H9 (cell line): ENCODE measurements at regions not wholly inside any gene's neighbourhood (a gene's known extent, or its start where the extent isn't known, plus 50 kb on each side); places are given as distances from the start of the nearest gene placed in this dataset.

Experiments
- DNase-seq: peaks from one replicate; pipeline ENCODE4 v3.0.0-alpha.2; 2017
- H2AFZ ChIP-seq: one replicate; pipeline ENCODE4 v1.6.1; 2013; ENCODE audit warnings: mild to moderate bottlenecking, low read length, control low read depth, moderate library complexity
- H2AK5ac ChIP-seq: 2 replicates; pipeline ENCODE4 v1.6.1; 2013; ENCODE audit warnings: low read length, control low read depth, mixed read lengths; ENCODE audit not compliant: insufficient read length
- H2BK120ac ChIP-seq: one replicate; pipeline ENCODE4 v1.6.1; 2013; ENCODE audit warnings: low read depth, mild to moderate bottlenecking, low read length, control low read depth, inconsistent platforms; ENCODE audit not compliant: poor library complexity, severe bottlenecking
- H2BK12ac ChIP-seq: 2 replicates; pipeline ENCODE4 v1.6.1; 2013; ENCODE audit warnings: low read length, control low read depth, mixed read lengths, low read depth; ENCODE audit not compliant: insufficient read length
- H2BK15ac ChIP-seq: 2 replicates; pipeline ENCODE4 v1.6.1; 2013; ENCODE audit warnings: low read depth, low read length, control low read depth
- H2BK20ac ChIP-seq: one replicate; pipeline ENCODE4 v1.6.1; 2013; ENCODE audit warnings: low read depth, mild to moderate bottlenecking, low read length, control low read depth, inconsistent platforms; ENCODE audit not compliant: poor library complexity, severe bottlenecking
- H2BK5ac ChIP-seq: 2 replicates; pipeline ENCODE4 v1.6.1; 2013; ENCODE audit warnings: low read length, control low read depth, mixed read lengths; ENCODE audit not compliant: insufficient read length
- H3K14ac ChIP-seq: 2 replicates; pipeline ENCODE4 v1.6.1; 2013; ENCODE audit warnings: low read length, control low read depth; ENCODE audit not compliant: insufficient read depth
- H3K18ac ChIP-seq: 2 replicates; pipeline ENCODE4 v1.6.1; 2013; ENCODE audit warnings: low read depth, mild to moderate bottlenecking, mixed read lengths, low read length, control low read depth; ENCODE audit not compliant: insufficient read length
- H3K23ac ChIP-seq: 2 replicates; pipeline ENCODE4 v1.6.1; 2013; ENCODE audit warnings: low read length, control low read depth, mixed read lengths, low read depth; ENCODE audit not compliant: insufficient read length
- H3K23me2 ChIP-seq: 2 replicates; pipeline ENCODE4 v1.6.1; 2013; ENCODE audit warnings: low read depth, mild to moderate bottlenecking, mixed read lengths, low read length, control low read depth; ENCODE audit not compliant: insufficient read length, poor library complexity, severe bottlenecking
- H3K27ac ChIP-seq: 2 replicates; pipeline ENCODE4 v1.5.1; 2013; ENCODE audit warnings: low read length, control low read depth, mixed read lengths, low read depth; ENCODE audit not compliant: insufficient read length
- H3K27me3 ChIP-seq: 2 replicates; pipeline ENCODE4 v1.6.1; 2013; ENCODE audit warnings: low read length, control low read depth, inconsistent platforms; ENCODE audit not compliant: insufficient read depth
- H3K4ac ChIP-seq: 2 replicates; pipeline ENCODE4 v1.6.1; 2013; ENCODE audit warnings: low read depth, mild to moderate bottlenecking, control low read depth, inconsistent platforms, low read length, moderate library complexity
- H3K4me1 ChIP-seq: 2 replicates; pipeline ENCODE4 v1.6.1; 2013; ENCODE audit warnings: low read length, control low read depth, inconsistent platforms; ENCODE audit not compliant: insufficient read depth
- H3K4me2 ChIP-seq: 2 replicates; pipeline ENCODE4 v1.6.1; 2013; ENCODE audit warnings: low read length, control low read depth, mixed read lengths; ENCODE audit not compliant: insufficient read length, insufficient read depth
- H3K56ac ChIP-seq: 2 replicates; pipeline ENCODE4 v1.6.1; 2013; ENCODE audit warnings: low read depth, mild to moderate bottlenecking, mixed read lengths, low read length, control low read depth; ENCODE audit not compliant: insufficient read length
- H3K79me1 ChIP-seq: 2 replicates; pipeline ENCODE4 v1.6.1; 2013; ENCODE audit warnings: low read depth, mild to moderate bottlenecking, moderate library complexity, low read length, control low read depth, inconsistent platforms; ENCODE audit not compliant: insufficient read depth, poor library complexity, severe bottlenecking
- H3K79me2 ChIP-seq: 2 replicates; pipeline ENCODE4 v1.6.1; 2013; ENCODE audit warnings: low read length, control low read depth, inconsistent platforms; ENCODE audit not compliant: insufficient read depth
- H3K9ac ChIP-seq: 2 replicates; pipeline ENCODE4 v1.6.1; 2013; ENCODE audit warnings: low read length, control low read depth, mixed read lengths; ENCODE audit not compliant: insufficient read length; ENCODE audit errors: extremely low read depth
- H3K9me3 ChIP-seq: one replicate; pipeline ENCODE4 v1.6.1; 2013; ENCODE audit warnings: low read depth, low read length, inconsistent platforms; ENCODE audit not compliant: control insufficient read depth
- H3T11ph ChIP-seq: one replicate; pipeline ENCODE4 v1.6.1; 2013; ENCODE audit warnings: mild to moderate bottlenecking, low read length, control low read depth, inconsistent platforms
- H4K20me1 ChIP-seq: one replicate; pipeline ENCODE4 v1.6.1; 2013; ENCODE audit not compliant: control insufficient read depth, insufficient read length, insufficient read depth
- H4K5ac ChIP-seq: 2 replicates; pipeline ENCODE4 v1.6.1; 2013; ENCODE audit warnings: low read depth, mild to moderate bottlenecking, mixed read lengths, low read length, control low read depth; ENCODE audit not compliant: insufficient read length
- H4K8ac ChIP-seq: replicated peaks from 2 replicates; pipeline ENCODE4 v1.6.1; 2013; ENCODE audit warnings: low read length, control low read depth, mixed read lengths, low read depth; ENCODE audit not compliant: insufficient read length
- H4K91ac ChIP-seq: 2 replicates; pipeline ENCODE4 v1.6.1; 2013; ENCODE audit warnings: low read depth, mild to moderate bottlenecking, moderate library complexity, mixed read lengths, low read length, control low read depth; ENCODE audit not compliant: insufficient read length
- H3K27ac Mint-ChIP-seq, 3 experiments: 2 replicates in 2 of 3; 3 replicates in 1 of 3; pipeline ENCODE4 v1.8.0; 2020 to 2021; ENCODE audit warnings: mixed read lengths in 3 of 3, mild to moderate bottlenecking in 1 of 3, moderate library complexity in 1 of 3
- H3K27me3 Mint-ChIP-seq: 2 replicates; pipeline ENCODE4 v1.8.0; 2021; ENCODE audit warnings: low read depth, mild to moderate bottlenecking, moderate library complexity, mixed read lengths
- H3K36me3 Mint-ChIP-seq, 3 experiments: 2 replicates in 2 of 3; 3 replicates in 1 of 3; pipeline ENCODE4 v1.8.0; 2020 to 2021; ENCODE audit warnings: low read depth in 3 of 3, mixed read lengths in 3 of 3; ENCODE audit not compliant: insufficient read depth in 1 of 3
- H3K4me1 Mint-ChIP-seq, 2 experiments: 2 replicates each; pipeline ENCODE4 v1.8.0; 2020; ENCODE audit warnings: mixed read lengths in 2 of 2
- H3K4me3 Mint-ChIP-seq, 2 experiments: 2 replicates in 1 of 2; 3 replicates in 1 of 2; pipeline ENCODE4 v1.8.0; 2020 to 2021; ENCODE audit warnings: mild to moderate bottlenecking in 2 of 2, mixed read lengths in 2 of 2, moderate library complexity in 1 of 2
- H3K9me3 Mint-ChIP-seq, 2 experiments: 2 replicates in 1 of 2; 3 replicates in 1 of 2; pipeline ENCODE4 v1.8.0; 2020; ENCODE audit warnings: mild to moderate bottlenecking in 2 of 2, mixed read lengths in 2 of 2, moderate library complexity in 1 of 2
- CTCF ChIP-seq: fragments of 200-600 bp; sonication (generic); conservative IDR thresholded peaks from 3 replicates; pipeline ENCODE4 v1.8.0; 2021; ENCODE audit warnings: antibody characterized with exemption, mild to moderate bottlenecking
- WGBS: extraction: QIAGEN DNeasy Blood & Tissue Kit; methylation state at CpG from one replicate; pipeline ENCODE4 v1.1.7; 2013; ENCODE audit warnings: missing lambda C conversion rate, low lambda C conversion rate, mixed read lengths; ENCODE audit not compliant: insufficient read length; ENCODE audit errors: extremely low coverage; 5-methylcytosine and 5-hydroxymethylcytosine counted together

- Mint-ChIP-seq H3K27ac (no peak overlapping the region), H3K27me3 (no peaks in the 10 kb centered on the region), H3K9me3 (no peaks in the 10 kb centered on the region), H3K4me3 (no peak overlapping the region), H3K4me1 (peaks cover 15 to 20% of the 10 kb centered on the region in 2 experiments), H3K36me3 (no peaks in the 10 kb centered on the region)
- Histone ChIP-seq H3K9me3 (no peaks in the 10 kb centered on the region), H4K8ac (no peak overlapping the region), H2AK5ac (no peak overlapping the region), H3K23me2 (no peaks in the 10 kb centered on the region), H3K4ac (no peak overlapping the region), H3T11ph (no peak overlapping the region), H3K79me1 (no peaks in the 10 kb centered on the region), H2BK5ac (no peak overlapping the region), H4K5ac (no peak overlapping the region), H3K27me3 (no peaks in the 10 kb centered on the region), H3K4me2 (no peak overlapping the region), H2BK120ac (no peak overlapping the region), H2AFZ (no peak overlapping the region), H3K23ac (no peak overlapping the region), H3K79me2 (no peaks in the 10 kb centered on the region), H2BK20ac (no peak overlapping the region), H3K18ac (no peak overlapping the region), H3K4me1 (no peaks in the 10 kb centered on the region; the same call in 1 of the 2 replicates), H4K20me1 (no peaks in the 10 kb centered on the region), H2BK12ac (no peak overlapping the region), H3K56ac (no peak overlapping the region), H3K9ac (no peak overlapping the region), H2BK15ac (no peak overlapping the region), H3K27ac (no peak overlapping the region), H3K14ac (no peak overlapping the region), H4K91ac (no peak overlapping the region)
- TF ChIP-seq CTCF: no peak
- DNase-seq: no peak
- WGBS: no CpG with 5 or more reads among the region's 3 CpGs
Observed at GRCh38 chr13:88263808-88264207, 592.6 kb downstream of the SLITRK5 start.
